Prostate gland (tissue), 1 donor: ENCODE measurements at regions not wholly inside any gene's neighbourhood (a gene's known extent, or its start where the extent isn't known, plus 50 kb on each side); places are given as distances from the start of the nearest gene placed in this dataset.

Source experiments
- POLR2A ChIP-seq: fragments of 450-650 bp; IDR thresholded peaks from one replicate; pipeline ENCODE4 v1.6.1; 2016; ENCODE audit warnings: antibody characterized with exemption, mild to moderate bottlenecking
- POLR2AphosphoS5 ChIP-seq: sonication (generic); formaldehyde crosslinking; IDR thresholded peaks from one replicate; pipeline ENCODE4 v1.6.1; 2017; ENCODE audit warnings: antibody characterized with exemption

DNA sequence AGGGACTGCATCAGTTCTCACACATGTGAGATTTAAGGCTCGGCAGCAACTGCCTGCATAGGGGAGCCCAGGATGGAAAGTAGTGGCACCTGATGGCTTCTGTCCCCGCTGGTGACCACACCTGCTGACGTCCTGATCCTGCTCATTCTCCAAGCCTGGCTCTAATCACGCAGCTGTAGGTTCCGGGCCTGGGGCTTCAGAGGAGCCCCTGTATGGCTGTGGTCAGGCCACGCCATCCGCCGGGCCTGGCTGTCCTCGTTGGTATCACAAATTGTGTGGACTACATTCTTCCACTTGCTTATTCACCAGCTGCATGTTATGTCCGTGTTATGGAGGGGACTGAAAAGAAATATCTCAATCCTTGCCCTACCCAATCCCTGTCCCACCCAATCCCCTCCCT is 580.0 kb downstream of the TBC1D22A start:
- TF ChIP-seq POLR2AphosphoS5 = no peak
- no peak for TF ChIP-seq POLR2A
